Nephron progenitor cell (in vitro differentiated cells): ENCODE measurements at regions not wholly inside any gene's neighbourhood (a gene's known extent, or its start where the extent isn't known, plus 50 kb on each side); places are given as distances from the start of the nearest gene placed in this dataset.
A peak's percentile ranks its signal among the peaks of the same experiment; 100 is the strongest.

Experiments
- DNase-seq: peaks from one replicate; pipeline ENCODE4 v3.0.0; 2021
- H3K27ac Mint-ChIP-seq: 2 replicates; pipeline ENCODE4 v1.8.0; 2021; ENCODE audit warnings: mild to moderate bottlenecking, moderate library complexity, mixed read lengths
- H3K27me3 Mint-ChIP-seq: 2 replicates; pipeline ENCODE4 v1.8.0; 2021; ENCODE audit warnings: mild to moderate bottlenecking, low read depth, mixed read lengths; ENCODE audit not compliant: poor library complexity
- H3K36me3 Mint-ChIP-seq: 2 replicates; pipeline ENCODE4 v1.8.0; 2021; ENCODE audit warnings: low read depth, mixed read lengths
- H3K4me1 Mint-ChIP-seq: 2 replicates; pipeline ENCODE4 v1.8.0; 2021; ENCODE audit warnings: mixed read lengths
- H3K4me3 Mint-ChIP-seq: 2 replicates; pipeline ENCODE4 v1.8.0; 2021; ENCODE audit warnings: mild to moderate bottlenecking, moderate library complexity, mixed read lengths
- H3K9me3 Mint-ChIP-seq: 2 replicates; pipeline ENCODE4 v1.8.0; 2021; ENCODE audit warnings: mild to moderate bottlenecking, moderate library complexity, mixed read lengths
- TF ChIP-seq, protein P1 (sequence below): fragments of 200-600 bp; sonication (generic); IDR thresholded peaks from 2 replicates; pipeline ENCODE4 v1.5.0; 2021; ENCODE audit warnings: antibody characterized with exemption

DNA sequence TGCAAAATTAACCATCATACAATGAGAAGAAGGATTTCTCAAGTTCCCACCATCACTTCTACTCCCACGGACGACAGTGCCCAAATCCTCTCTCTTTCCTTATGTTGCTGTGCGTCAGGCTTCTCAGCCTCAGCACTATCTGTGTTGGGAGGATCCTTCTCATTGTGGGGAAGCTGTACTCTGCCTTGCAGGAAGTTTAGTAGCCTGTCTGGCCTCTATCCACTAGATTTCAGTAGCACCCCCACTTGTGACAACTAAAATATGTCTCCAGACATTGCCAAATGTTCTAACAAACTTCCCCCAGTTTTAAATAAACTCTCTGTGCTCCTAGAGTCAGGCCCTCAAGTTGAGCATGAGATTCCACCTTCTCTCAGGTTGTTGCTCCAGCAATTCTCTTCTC is 545.9 kb upstream of the ZFP42 start:
- TF ChIP-seq, protein P1, sequence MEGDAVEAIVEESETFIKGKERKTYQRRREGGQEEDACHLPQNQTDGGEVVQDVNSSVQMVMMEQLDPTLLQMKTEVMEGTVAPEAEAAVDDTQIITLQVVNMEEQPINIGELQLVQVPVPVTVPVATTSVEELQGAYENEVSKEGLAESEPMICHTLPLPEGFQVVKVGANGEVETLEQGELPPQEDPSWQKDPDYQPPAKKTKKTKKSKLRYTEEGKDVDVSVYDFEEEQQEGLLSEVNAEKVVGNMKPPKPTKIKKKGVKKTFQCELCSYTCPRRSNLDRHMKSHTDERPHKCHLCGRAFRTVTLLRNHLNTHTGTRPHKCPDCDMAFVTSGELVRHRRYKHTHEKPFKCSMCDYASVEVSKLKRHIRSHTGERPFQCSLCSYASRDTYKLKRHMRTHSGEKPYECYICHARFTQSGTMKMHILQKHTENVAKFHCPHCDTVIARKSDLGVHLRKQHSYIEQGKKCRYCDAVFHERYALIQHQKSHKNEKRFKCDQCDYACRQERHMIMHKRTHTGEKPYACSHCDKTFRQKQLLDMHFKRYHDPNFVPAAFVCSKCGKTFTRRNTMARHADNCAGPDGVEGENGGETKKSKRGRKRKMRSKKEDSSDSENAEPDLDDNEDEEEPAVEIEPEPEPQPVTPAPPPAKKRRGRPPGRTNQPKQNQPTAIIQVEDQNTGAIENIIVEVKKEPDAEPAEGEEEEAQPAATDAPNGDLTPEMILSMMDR, result no peak
- Mint-ChIP-seq H3K9me3 (no peaks in the 10 kb centered on the region), H3K27ac (no peak overlapping the region), H3K4me1 (no peaks in the 10 kb centered on the region), H3K4me3 (no peak overlapping the region), H3K36me3 (no peaks in the 10 kb centered on the region), H3K27me3 (no peaks in the 10 kb centered on the region)
- DNase-seq, result no peak

DNA sequence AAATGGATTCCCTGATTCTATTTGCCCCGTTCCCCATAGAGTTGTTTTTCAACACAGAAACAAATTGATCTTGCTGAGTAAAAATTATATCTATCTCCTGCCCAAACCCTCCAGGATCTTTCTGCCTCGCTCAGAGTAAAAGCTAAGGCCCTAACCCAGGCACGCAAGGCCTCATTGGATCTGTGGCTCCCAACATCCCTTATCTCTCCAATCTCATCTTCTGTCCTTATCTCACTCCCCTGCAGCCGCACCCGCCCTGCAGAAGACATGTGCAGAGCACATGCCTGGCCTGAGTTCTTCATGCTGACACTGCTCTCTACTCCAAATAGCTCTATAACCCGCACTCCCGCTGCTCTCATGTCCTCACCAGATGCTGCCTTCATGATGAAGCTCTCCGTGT is 543.8 kb upstream of the ZFP42 start:
- Mint-ChIP-seq H3K9me3 (no peaks in the 10 kb centered on the region), H3K27me3 (no peaks in the 10 kb centered on the region), H3K4me1 (peaks cover 7% of the 10 kb centered on the region), H3K27ac (no peak overlapping the region), H3K4me3 (no peak overlapping the region), H3K36me3 (no peaks in the 10 kb centered on the region)
- TF ChIP-seq, protein P1, result no peak
- no peak for DNase-seq

- DNase-seq, result no peak
- no peaks in the 10 kb centered on the region for H3K9me3 Mint-ChIP-seq
- peak overlapping the region; percentile 14 for H3K27ac Mint-ChIP-seq
- H3K4me3 Mint-ChIP-seq, result no peak overlapping the region
- no peaks in the 10 kb centered on the region for H3K36me3 Mint-ChIP-seq
- peaks cover 42% of the 10 kb centered on the region for H3K4me1 Mint-ChIP-seq
- TF ChIP-seq, protein P1, result no peak
- H3K27me3 Mint-ChIP-seq, result peaks cover 5% of the 10 kb centered on the region
Observed at GRCh38 chr4:187460016-187460415, 535.6 kb upstream of the ZFP42 start.

- TF ChIP-seq, protein P1, result no peak
- Mint-ChIP-seq H3K27ac (peak overlapping the region; percentile 67), H3K36me3 (no peaks in the 10 kb centered on the region), H3K4me3 (no peak overlapping the region), H3K9me3 (no peaks in the 10 kb centered on the region), H3K4me1 (peaks cover 24% of the 10 kb centered on the region), H3K27me3 (peaks cover 5% of the 10 kb centered on the region)
- no peak for DNase-seq
Observed at GRCh38 chr4:187464573-187464972, 531.0 kb upstream of the ZFP42 start.

DNA sequence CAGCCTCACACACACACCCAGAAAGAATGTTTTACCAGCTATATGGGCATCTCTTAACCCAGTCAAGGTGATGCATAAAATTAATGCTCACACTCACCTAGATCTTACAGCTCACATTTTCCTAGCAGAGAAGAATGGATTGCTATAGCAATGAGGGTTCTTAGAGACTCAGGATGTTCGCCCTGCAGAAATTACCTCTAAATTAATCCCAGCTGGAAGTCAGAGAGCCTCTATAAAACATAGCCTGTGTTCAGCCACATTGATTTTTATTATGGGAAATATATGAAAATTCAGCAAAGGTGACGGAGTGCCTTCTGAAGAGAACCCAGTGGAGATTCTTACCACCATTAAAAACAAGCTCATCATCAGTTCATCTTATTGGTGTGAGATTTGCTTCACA is 528.3 kb upstream of the ZFP42 start:
- H3K4me1 Mint-ChIP-seq, result peaks cover 4% of the 10 kb centered on the region
- H3K27ac Mint-ChIP-seq, result no peak overlapping the region
- no peak for DNase-seq
- H3K9me3 Mint-ChIP-seq, result no peaks in the 10 kb centered on the region
- TF ChIP-seq, protein P1, result no peak
- H3K4me3 Mint-ChIP-seq, result no peak overlapping the region
- peaks cover 5% of the 10 kb centered on the region for H3K27me3 Mint-ChIP-seq
- H3K36me3 Mint-ChIP-seq, result no peaks in the 10 kb centered on the region

- H3K27ac Mint-ChIP-seq, result no peak overlapping the region
Observed at GRCh38 chr4:187469627-187470026, 525.9 kb upstream of the ZFP42 start.

More at GRCh38 chr4:187469627-187470026, 525.9 kb upstream of the ZFP42 start:
- TF ChIP-seq, protein P1, result no peak
- no peak overlapping the region for H3K4me3 Mint-ChIP-seq
- H3K9me3 Mint-ChIP-seq, result no peaks in the 10 kb centered on the region
- no peak for DNase-seq
- peaks cover under 1% of the 10 kb centered on the region for H3K4me1 Mint-ChIP-seq
- no peaks in the 10 kb centered on the region for H3K27me3 Mint-ChIP-seq
- H3K36me3 Mint-ChIP-seq, result no peaks in the 10 kb centered on the region
